ENCODE measurements at regions not wholly inside any gene's neighbourhood (a gene's known extent, or its start where the extent isn't known, plus 50 kb on each side); places are given as distances from the start of the nearest gene placed in this dataset.

GRCh38 chr3:194777729-194778128 is 92.0 kb downstream of the FAM43A start:
- H3K23ac ChIP-seq (ENCODE audit: low read depth, low read length) = no peak overlapping the region
- ATAC-seq (ENCODE audit: low read depth) (no peak), DNase-seq (no peak)
- H2BK15ac ChIP-seq (ENCODE audit: low read depth, low read length) = no peak overlapping the region
- no peak overlapping the region for H3K27ac ChIP-seq (ENCODE audit: insufficient read depth, low read length)
- H2BK20ac ChIP-seq (ENCODE audit: low read depth, low read length) = no peak overlapping the region
- H3K14ac ChIP-seq (replicated peaks; ENCODE audit: low read depth, low read length) = no peak overlapping the region
- no TSS peak for BruUV-seq (replicated peaks)
- no peak overlapping the region for H4K91ac ChIP-seq (ENCODE audit: insufficient read depth, low read depth, low read length)
- in situ Hi-C loops (cut with MboI; ENCODE audit: low sequenced_read_pairs) (no loop called here), dilution Hi-C loops (cut with HindIII; ENCODE audit: low sequenced_read_pairs, unreplicated experiment) (no loop called here), intact Hi-C loops (cut with micrococcal nuclease) (no loop called here)
- POLR2A ChIA-PET (ENCODE audit: unreplicated experiment) = no interaction called here
- WGBS, 2 experiments (ENCODE audit: extremely low coverage in 2 of 2, insufficient read length in 1 of 2) = no CpG with 5 or more reads among the region's 5 CpGs
- H3K56ac ChIP-seq (ENCODE audit: extremely low read depth, insufficient read depth, low read length) = no peak overlapping the region
- H2AK5ac ChIP-seq (ENCODE audit: low read depth, low read length) = no peak overlapping the region
- peaks cover 34% of the 10 kb centered on the region for H3K27me3 ChIP-seq (ENCODE audit: control insufficient read depth, insufficient read depth, low read length)
- H4K5ac ChIP-seq (ENCODE audit: low read depth, low read length) = no peak overlapping the region
- H2BK120ac ChIP-seq (ENCODE audit: low read depth, low read length) = no peak overlapping the region
- no peaks in the 10 kb centered on the region; the same call in 1 of the 2 replicates for H3K4me1 ChIP-seq (ENCODE audit: control insufficient read depth, insufficient read depth, low read length)
- H3K9me1 ChIP-seq (ENCODE audit: insufficient read depth, low read length) = no peaks in the 10 kb centered on the region
- TF ChIP-seq RAD21 (IDR thresholded peaks at IDR 0.05; ENCODE audit: low read length) = no peak
- TF ChIP-seq ELK1 (IDR thresholded peaks at IDR 0.05; ENCODE audit: borderline replicate concordance, low read depth, low read length) = no peak
- TF ChIP-seq CEBPB (IDR thresholded peaks at IDR 0.05; ENCODE audit: low read depth, low read length) = no peak
- TF ChIP-seq CTCF (conservative IDR thresholded peaks at IDR 0.05; ENCODE audit: low read depth, low read length) = no peak
- TF ChIP-seq RFX5 (IDR thresholded peaks at IDR 0.05; ENCODE audit: low read depth, low read length) = no peak
- no peak for TF ChIP-seq MAZ (IDR thresholded peaks at IDR 0.05; ENCODE audit: borderline replicate concordance, low read depth, low read length)
- no peak for TF ChIP-seq SMC3 (IDR thresholded peaks at IDR 0.05; ENCODE audit: low read depth, low read length)
- no peaks in the 10 kb centered on the region for H4K20me1 ChIP-seq (ENCODE audit: insufficient read depth, low read length)
- no peak overlapping the region for H3K18ac ChIP-seq (ENCODE audit: low read depth, low read length)
- H3K9ac ChIP-seq (ENCODE audit: low read depth, low read length) = no peak overlapping the region
- no peak overlapping the region for H2AK9ac ChIP-seq (replicated peaks; ENCODE audit: low read depth, low read length, poor library complexity)
- no peak overlapping the region for H4K8ac ChIP-seq (ENCODE audit: low read depth in 2 of 2, low read length in 2 of 2)
- no peaks in the 10 kb centered on the region for H3K9me3 ChIP-seq (ENCODE audit: control insufficient read depth, insufficient read depth, low read length)
- CTCF ChIA-PET = no interaction called here
- H3K79me1 ChIP-seq (ENCODE audit: low read depth in 1 of 2, low read length in 2 of 2) = no peaks in the 10 kb centered on the region
- no peak overlapping the region for H2BK5ac ChIP-seq (ENCODE audit: low read depth, low read length, poor library complexity, severe bottlenecking)
- H3K36me3 ChIP-seq (ENCODE audit: control insufficient read depth, insufficient read depth, low read length) = no peaks in the 10 kb centered on the region
- H3K4ac ChIP-seq (ENCODE audit: low read depth, low read length) = no peak overlapping the region
- H3K4me3 ChIP-seq (ENCODE audit: insufficient read depth, low read depth, low read length) = no peak overlapping the region
- no peak overlapping the region for H3K4me2 ChIP-seq (ENCODE audit: low read depth, low read length)
- H2AFZ ChIP-seq (replicated peaks; ENCODE audit: low read length, poor library complexity) = no peak overlapping the region

Measured in IMR-90 (cell line).